WTC11 (cell line): ENCODE measurements at regions not wholly inside any gene's neighbourhood (a gene's known extent, or its start where the extent isn't known, plus 50 kb on each side); places are given as distances from the start of the nearest gene placed in this dataset.

ENCODE experiments used
- ATAC-seq: fragments of 200-7000 bp; cut with Tn5 transposase; 2 replicates; pipeline ENCODE4 v1.10.0; 2021; ENCODE audit warnings: mild to moderate bottlenecking, moderate library complexity
- CTCF ChIA-PET: fragments of 300-600 bp; sonication (Branson Sonifier 250); formaldehyde crosslinking; loops from one replicate; lab custom pipeline; 2021; ENCODE audit warnings: antibody characterized with exemption; lab: Charles Lee
- POLR2A ChIA-PET: fragments of 350-600 bp; sonication (Branson Sonifier 250); formaldehyde crosslinking; loops from one replicate; lab custom pipeline; 2021; ENCODE audit warnings: antibody characterized with exemption; lab: Charles Lee
- DNase-seq: peaks from one replicate; pipeline ENCODE4 v3.0.0; 2021; ENCODE audit warnings: low spot score
- H3K27ac Mint-ChIP-seq: 2 replicates; pipeline ENCODE4 v1.8.0; 2021; ENCODE audit warnings: mixed read lengths
- H3K27me3 Mint-ChIP-seq: 2 replicates; pipeline ENCODE4 v1.8.0; 2021; ENCODE audit warnings: low read depth, mild to moderate bottlenecking, moderate library complexity, mixed read lengths
- H3K36me3 Mint-ChIP-seq: 2 replicates; pipeline ENCODE4 v1.8.0; 2021; ENCODE audit warnings: mixed read lengths
- H3K4me1 Mint-ChIP-seq: 2 replicates; pipeline ENCODE4 v1.8.0; 2022; ENCODE audit warnings: mixed read lengths
- H3K4me3 Mint-ChIP-seq: 2 replicates; pipeline ENCODE4 v1.8.0; 2021; ENCODE audit warnings: mild to moderate bottlenecking, moderate library complexity, mixed read lengths
- H3K9me3 Mint-ChIP-seq: 2 replicates; pipeline ENCODE4 v1.8.0; 2021; ENCODE audit warnings: mixed read lengths
- AR ChIP-seq: fragments of 250-450 bp; sonication (Bioruptor Pico); IDR thresholded peaks from 2 replicates; pipeline ENCODE4 v1.9.0; 2021; ENCODE audit warnings: mild to moderate bottlenecking
- CDX4 ChIP-seq: fragments of 250-450 bp; sonication (Bioruptor Pico); IDR thresholded peaks from 2 replicates; pipeline ENCODE4 v1.9.0; 2021; ENCODE audit warnings: moderate library complexity, mild to moderate bottlenecking, inconsistent platforms, borderline replicate concordance
- E2F4 ChIP-seq: sonication (generic); formaldehyde crosslinking; IDR thresholded peaks from 2 replicates; pipeline ENCODE4 v1.8.1; 2022; ENCODE audit warnings: low read depth, mild to moderate bottlenecking, moderate library complexity, missing genetic modification reagents, borderline replicate concordance
- ELF4 ChIP-seq: sonication (generic); formaldehyde crosslinking; IDR thresholded peaks from 2 replicates; pipeline ENCODE4 v1.8.1; 2022; ENCODE audit warnings: low read depth, mild to moderate bottlenecking, moderate library complexity, missing genetic modification reagents
- GTF2I ChIP-seq: fragments of 250-450 bp; sonication (Bioruptor Pico); conservative IDR thresholded peaks from 2 replicates; pipeline ENCODE4 v1.4.0; 2021; ENCODE audit warnings: mild to moderate bottlenecking
- NFYB ChIP-seq: sonication (generic); formaldehyde crosslinking; conservative IDR thresholded peaks from 2 replicates; pipeline ENCODE4 v1.8.0; 2022; ENCODE audit warnings: low read depth, missing genetic modification reagents
- RELA ChIP-seq: sonication (generic); formaldehyde crosslinking; IDR thresholded peaks from 2 replicates; pipeline ENCODE4 v1.8.1; 2022; ENCODE audit warnings: missing genetic modification reagents, mild to moderate bottlenecking, borderline replicate concordance
- RORB ChIP-seq: fragments of 250-450 bp; sonication (Bioruptor Pico); IDR thresholded peaks from 2 replicates; pipeline ENCODE4 v1.9.0; 2021; ENCODE audit warnings: mild to moderate bottlenecking
- SMAD4 ChIP-seq: sonication (generic); formaldehyde crosslinking; IDR thresholded peaks from 2 replicates; pipeline ENCODE4 v1.8.0; 2022; ENCODE audit warnings: mild to moderate bottlenecking, missing genetic modification reagents
- SP1 ChIP-seq: sonication (generic); formaldehyde crosslinking; conservative IDR thresholded peaks from 2 replicates; pipeline ENCODE4 v1.8.1; 2022; ENCODE audit warnings: missing genetic modification reagents
- TEAD4 ChIP-seq: sonication (generic); formaldehyde crosslinking; IDR thresholded peaks from 2 replicates; pipeline ENCODE4 v1.8.0; 2022; ENCODE audit warnings: mild to moderate bottlenecking, missing genetic modification reagents
- ZNF263 ChIP-seq: sonication (generic); formaldehyde crosslinking; IDR thresholded peaks from 2 replicates; pipeline ENCODE4 v1.8.1; 2022; ENCODE audit warnings: low read depth, mild to moderate bottlenecking, moderate library complexity, missing genetic modification reagents
- ZNF396 ChIP-seq: fragments of 250-450 bp; sonication (Bioruptor Pico); IDR thresholded peaks from 2 replicates; pipeline ENCODE4 v1.8.0; 2021; ENCODE audit warnings: mild to moderate bottlenecking, moderate library complexity, borderline replicate concordance
- ZNF512 ChIP-seq: sonication (generic); formaldehyde crosslinking; IDR thresholded peaks from 2 replicates; pipeline ENCODE4 v1.8.1; 2022; ENCODE audit warnings: missing genetic modification reagents, borderline replicate concordance
- TF ChIP-seq, protein P1 (sequence below): sonication (generic); formaldehyde crosslinking; conservative IDR thresholded peaks from 2 replicates; pipeline ENCODE4 v1.8.1; 2023; ENCODE audit warnings: mild to moderate bottlenecking, low read depth, missing genetic modification reagents, moderate library complexity
- TF ChIP-seq, protein P2 (sequence below): fragments of 200-600 bp; IDR thresholded peaks from 2 replicates; pipeline ENCODE4 v1.8.0; 2022; ENCODE audit warnings: antibody characterized with exemption
- TF ChIP-seq, protein P3 (sequence below): sonication (generic); formaldehyde crosslinking; IDR thresholded peaks from 2 replicates; pipeline ENCODE4 v1.8.0; 2022; ENCODE audit warnings: mild to moderate bottlenecking, missing genetic modification reagents

DNA sequence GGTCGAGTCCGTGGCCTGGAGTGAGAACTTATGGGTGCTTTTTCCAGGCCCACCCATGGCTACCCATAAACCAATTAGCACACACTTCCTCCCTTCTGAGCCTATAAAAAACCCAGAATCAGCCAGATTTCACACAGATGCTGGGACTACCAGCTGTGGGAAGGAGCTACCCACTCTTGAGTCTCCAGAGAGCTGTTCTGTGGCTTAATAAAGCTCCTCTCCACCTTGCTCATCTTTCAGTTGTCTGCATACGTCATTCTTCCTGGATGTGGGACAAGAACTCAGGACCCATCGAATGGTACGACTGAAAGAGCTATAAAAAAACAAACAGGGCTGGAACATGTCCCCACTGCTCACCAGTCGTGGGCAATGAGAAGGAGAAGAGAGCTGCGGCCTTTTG is 555.4 kb upstream of the CCDC54 start:
- no peak overlapping the region for H3K27ac Mint-ChIP-seq
- peaks cover 6% of the 10 kb centered on the region for H3K36me3 Mint-ChIP-seq
- peaks cover 48% of the 10 kb centered on the region for H3K4me1 Mint-ChIP-seq
- peaks cover 3% of the 10 kb centered on the region for H3K9me3 Mint-ChIP-seq
- no peak for DNase-seq
- ChIA-PET CTCF (no interaction called here), POLR2A (no interaction called here)
- ATAC-seq: no peak
- H3K4me3 Mint-ChIP-seq: no peak overlapping the region
- TF ChIP-seq, protein P1, sequence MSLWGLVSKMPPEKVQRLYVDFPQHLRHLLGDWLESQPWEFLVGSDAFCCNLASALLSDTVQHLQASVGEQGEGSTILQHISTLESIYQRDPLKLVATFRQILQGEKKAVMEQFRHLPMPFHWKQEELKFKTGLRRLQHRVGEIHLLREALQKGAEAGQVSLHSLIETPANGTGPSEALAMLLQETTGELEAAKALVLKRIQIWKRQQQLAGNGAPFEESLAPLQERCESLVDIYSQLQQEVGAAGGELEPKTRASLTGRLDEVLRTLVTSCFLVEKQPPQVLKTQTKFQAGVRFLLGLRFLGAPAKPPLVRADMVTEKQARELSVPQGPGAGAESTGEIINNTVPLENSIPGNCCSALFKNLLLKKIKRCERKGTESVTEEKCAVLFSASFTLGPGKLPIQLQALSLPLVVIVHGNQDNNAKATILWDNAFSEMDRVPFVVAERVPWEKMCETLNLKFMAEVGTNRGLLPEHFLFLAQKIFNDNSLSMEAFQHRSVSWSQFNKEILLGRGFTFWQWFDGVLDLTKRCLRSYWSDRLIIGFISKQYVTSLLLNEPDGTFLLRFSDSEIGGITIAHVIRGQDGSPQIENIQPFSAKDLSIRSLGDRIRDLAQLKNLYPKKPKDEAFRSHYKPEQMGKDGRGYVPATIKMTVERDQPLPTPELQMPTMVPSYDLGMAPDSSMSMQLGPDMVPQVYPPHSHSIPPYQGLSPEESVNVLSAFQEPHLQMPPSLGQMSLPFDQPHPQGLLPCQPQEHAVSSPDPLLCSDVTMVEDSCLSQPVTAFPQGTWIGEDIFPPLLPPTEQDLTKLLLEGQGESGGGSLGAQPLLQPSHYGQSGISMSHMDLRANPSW (CRISPR knock-in tag): no peak
- TF ChIP-seq TEAD4: no peak
- TF ChIP-seq, protein P2, sequence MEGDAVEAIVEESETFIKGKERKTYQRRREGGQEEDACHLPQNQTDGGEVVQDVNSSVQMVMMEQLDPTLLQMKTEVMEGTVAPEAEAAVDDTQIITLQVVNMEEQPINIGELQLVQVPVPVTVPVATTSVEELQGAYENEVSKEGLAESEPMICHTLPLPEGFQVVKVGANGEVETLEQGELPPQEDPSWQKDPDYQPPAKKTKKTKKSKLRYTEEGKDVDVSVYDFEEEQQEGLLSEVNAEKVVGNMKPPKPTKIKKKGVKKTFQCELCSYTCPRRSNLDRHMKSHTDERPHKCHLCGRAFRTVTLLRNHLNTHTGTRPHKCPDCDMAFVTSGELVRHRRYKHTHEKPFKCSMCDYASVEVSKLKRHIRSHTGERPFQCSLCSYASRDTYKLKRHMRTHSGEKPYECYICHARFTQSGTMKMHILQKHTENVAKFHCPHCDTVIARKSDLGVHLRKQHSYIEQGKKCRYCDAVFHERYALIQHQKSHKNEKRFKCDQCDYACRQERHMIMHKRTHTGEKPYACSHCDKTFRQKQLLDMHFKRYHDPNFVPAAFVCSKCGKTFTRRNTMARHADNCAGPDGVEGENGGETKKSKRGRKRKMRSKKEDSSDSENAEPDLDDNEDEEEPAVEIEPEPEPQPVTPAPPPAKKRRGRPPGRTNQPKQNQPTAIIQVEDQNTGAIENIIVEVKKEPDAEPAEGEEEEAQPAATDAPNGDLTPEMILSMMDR: no peak
- TF ChIP-seq, protein P3, sequence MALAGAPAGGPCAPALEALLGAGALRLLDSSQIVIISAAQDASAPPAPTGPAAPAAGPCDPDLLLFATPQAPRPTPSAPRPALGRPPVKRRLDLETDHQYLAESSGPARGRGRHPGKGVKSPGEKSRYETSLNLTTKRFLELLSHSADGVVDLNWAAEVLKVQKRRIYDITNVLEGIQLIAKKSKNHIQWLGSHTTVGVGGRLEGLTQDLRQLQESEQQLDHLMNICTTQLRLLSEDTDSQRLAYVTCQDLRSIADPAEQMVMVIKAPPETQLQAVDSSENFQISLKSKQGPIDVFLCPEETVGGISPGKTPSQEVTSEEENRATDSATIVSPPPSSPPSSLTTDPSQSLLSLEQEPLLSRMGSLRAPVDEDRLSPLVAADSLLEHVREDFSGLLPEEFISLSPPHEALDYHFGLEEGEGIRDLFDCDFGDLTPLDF: no peak
- no peak for TF ChIP-seq ELF4 (CRISPR knock-in tag)
- no peak for TF ChIP-seq ZNF512 (CRISPR knock-in tag)
- no peak for TF ChIP-seq CDX4 (CRISPR knock-in tag)
- TF ChIP-seq RELA: no peak
- TF ChIP-seq GTF2I (CRISPR knock-in tag): no peak
- TF ChIP-seq NFYB (CRISPR knock-in tag): no peak
- TF ChIP-seq SP1: no peak
- TF ChIP-seq RORB (CRISPR knock-in tag): no peak
- TF ChIP-seq AR: no peak
- TF ChIP-seq ZNF396 (CRISPR knock-in tag): no peak
- no peak for TF ChIP-seq ZNF263 (CRISPR knock-in tag)
- no peak for TF ChIP-seq SMAD4 (CRISPR knock-in tag)
- TF ChIP-seq E2F4 (CRISPR knock-in tag): no peak
- H3K27me3 Mint-ChIP-seq: peaks cover 10% of the 10 kb centered on the region
